ENCODE measurements at regions not wholly inside any gene's neighbourhood (a gene's known extent, or its start where the extent isn't known, plus 50 kb on each side); places are given as distances from the start of the nearest gene placed in this dataset.

DNA sequence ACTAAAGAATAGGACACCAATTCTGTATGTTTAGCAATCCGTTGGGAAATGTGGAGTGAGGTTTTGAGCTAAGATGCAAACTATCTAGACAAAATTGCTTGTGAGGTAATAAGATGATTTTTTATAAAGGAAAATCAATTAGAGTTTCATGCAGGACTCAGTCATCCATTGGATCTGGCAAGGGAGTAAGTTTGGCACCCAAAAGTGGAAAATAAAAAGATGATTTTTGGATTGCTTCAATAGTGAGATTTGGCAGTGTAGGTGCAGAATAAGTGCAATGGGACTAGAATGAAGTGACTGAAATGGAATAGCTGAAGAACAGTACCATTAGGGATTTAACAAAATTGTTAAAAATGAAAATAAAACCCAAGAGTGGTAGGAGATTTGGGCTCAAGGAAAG is 290.5 kb upstream of the EPHA5 start:
- TF ChIP-seq POLR2A (IDR thresholded peaks at IDR 0.05) (no peak), POLR2AphosphoS5 (IDR thresholded peaks at IDR 0.05) (no peak)
- TF ChIP-seq, protein P1, sequence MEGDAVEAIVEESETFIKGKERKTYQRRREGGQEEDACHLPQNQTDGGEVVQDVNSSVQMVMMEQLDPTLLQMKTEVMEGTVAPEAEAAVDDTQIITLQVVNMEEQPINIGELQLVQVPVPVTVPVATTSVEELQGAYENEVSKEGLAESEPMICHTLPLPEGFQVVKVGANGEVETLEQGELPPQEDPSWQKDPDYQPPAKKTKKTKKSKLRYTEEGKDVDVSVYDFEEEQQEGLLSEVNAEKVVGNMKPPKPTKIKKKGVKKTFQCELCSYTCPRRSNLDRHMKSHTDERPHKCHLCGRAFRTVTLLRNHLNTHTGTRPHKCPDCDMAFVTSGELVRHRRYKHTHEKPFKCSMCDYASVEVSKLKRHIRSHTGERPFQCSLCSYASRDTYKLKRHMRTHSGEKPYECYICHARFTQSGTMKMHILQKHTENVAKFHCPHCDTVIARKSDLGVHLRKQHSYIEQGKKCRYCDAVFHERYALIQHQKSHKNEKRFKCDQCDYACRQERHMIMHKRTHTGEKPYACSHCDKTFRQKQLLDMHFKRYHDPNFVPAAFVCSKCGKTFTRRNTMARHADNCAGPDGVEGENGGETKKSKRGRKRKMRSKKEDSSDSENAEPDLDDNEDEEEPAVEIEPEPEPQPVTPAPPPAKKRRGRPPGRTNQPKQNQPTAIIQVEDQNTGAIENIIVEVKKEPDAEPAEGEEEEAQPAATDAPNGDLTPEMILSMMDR (IDR thresholded peaks at IDR 0.05) = no peak
- H3K4me3 ChIP-seq = no peak overlapping the region
- intact Hi-C loops (cut with DNase I; ENCODE audit: low total_unique reads) = no loop called here
- no peaks in the 10 kb centered on the region for H3K36me3 ChIP-seq
- no peaks in the 10 kb centered on the region for H3K9me3 ChIP-seq
- DNase-seq (ENCODE audit: low spot score in 2 of 2) = no peak
- no peaks in the 10 kb centered on the region for H3K27me3 ChIP-seq
- no peak overlapping the region for H3K27ac ChIP-seq
- H3K4me1 ChIP-seq = no peaks in the 10 kb centered on the region

DNA sequence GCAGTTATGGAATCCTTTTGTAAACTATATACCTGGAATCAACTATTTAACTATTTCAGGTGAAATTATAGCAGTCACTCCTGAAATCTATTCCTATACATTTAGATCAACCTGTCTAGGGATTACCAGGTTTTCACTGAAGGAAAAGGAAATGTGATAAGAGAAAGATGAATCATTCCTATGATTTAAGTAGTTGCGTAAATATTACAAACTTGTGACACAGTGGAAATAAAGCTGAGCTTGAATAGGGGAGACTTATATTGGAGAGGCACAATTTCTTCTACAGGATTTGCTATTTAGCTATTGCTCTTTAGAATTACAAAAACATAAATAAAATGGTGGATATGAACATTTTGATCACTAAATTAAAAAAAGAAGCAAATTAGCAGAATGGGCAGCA is 284.1 kb upstream of the EPHA5 start:
- Histone ChIP-seq H3K27ac (no peak overlapping the region), H3K4me3 (no peak overlapping the region), H3K27me3 (no peaks in the 10 kb centered on the region), H3K36me3 (no peaks in the 10 kb centered on the region), H3K9me3 (no peaks in the 10 kb centered on the region), H3K4me1 (no peaks in the 10 kb centered on the region)
- TF ChIP-seq, protein P1 (IDR thresholded peaks at IDR 0.05) = no peak
- TF ChIP-seq POLR2AphosphoS5 (IDR thresholded peaks at IDR 0.05) = no peak
- TF ChIP-seq POLR2A (IDR thresholded peaks at IDR 0.05) = no peak
- intact Hi-C loops (cut with DNase I; ENCODE audit: low total_unique reads) = no loop called here
- DNase-seq (ENCODE audit: low spot score in 2 of 2) = no peak

DNA sequence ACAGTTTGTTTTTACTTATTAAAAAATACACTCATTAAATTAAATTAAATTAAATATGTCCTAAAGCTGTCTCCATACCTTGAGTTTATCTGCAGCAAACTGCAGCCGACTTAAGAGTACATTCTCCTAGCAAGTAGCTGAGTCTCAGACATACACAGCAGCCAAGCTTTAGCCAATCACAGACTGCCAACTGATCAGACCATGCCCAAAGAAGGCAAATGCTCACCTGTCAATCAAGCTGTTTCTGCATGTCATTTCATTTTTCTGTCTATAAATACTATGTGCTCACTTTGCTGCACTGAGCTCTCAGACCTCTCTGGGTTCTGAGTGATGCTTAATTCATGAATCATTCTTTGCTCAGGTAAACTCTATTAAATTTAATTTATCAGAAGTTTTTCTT is 280.9 kb upstream of the EPHA5 start:
- Histone ChIP-seq H3K36me3 (no peaks in the 10 kb centered on the region), H3K4me3 (no peak overlapping the region), H3K27ac (no peak overlapping the region), H3K4me1 (no peaks in the 10 kb centered on the region), H3K9me3 (no peaks in the 10 kb centered on the region), H3K27me3 (no peaks in the 10 kb centered on the region)
- TF ChIP-seq POLR2A (IDR thresholded peaks at IDR 0.05) = no peak
- TF ChIP-seq POLR2AphosphoS5 (IDR thresholded peaks at IDR 0.05) = no peak
- TF ChIP-seq, protein P1 (IDR thresholded peaks at IDR 0.05) = no peak
- intact Hi-C loops (cut with DNase I; ENCODE audit: low total_unique reads) = no loop called here
- DNase-seq (ENCODE audit: low spot score in 2 of 2) = no peak

DNA sequence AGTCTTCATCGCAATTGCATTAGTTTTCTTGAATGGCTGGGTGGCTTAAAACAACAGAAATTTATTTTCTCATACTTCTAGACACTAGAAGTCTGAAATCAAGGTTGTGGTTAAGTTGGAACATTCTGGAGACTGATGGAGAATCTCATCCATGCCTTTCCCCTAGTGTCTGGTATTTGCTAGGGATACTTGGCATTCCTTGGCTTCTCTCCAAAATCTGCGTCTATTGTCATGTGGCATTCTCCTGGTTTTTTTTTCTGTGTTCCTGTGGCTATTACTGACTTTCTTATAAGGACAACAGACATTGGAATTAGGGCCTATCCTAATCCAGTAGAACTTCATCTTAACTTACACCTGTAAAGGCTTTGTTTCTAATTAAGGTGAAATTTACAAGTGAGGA is 272.8 kb upstream of the EPHA5 start:
- H3K27ac ChIP-seq = no peak overlapping the region
- no peaks in the 10 kb centered on the region for H3K27me3 ChIP-seq
- no peak overlapping the region for H3K4me3 ChIP-seq
- H3K36me3 ChIP-seq = no peaks in the 10 kb centered on the region
- TF ChIP-seq POLR2AphosphoS5 (IDR thresholded peaks at IDR 0.05) = no peak
- TF ChIP-seq, protein P1 (IDR thresholded peaks at IDR 0.05) = no peak
- no peak for TF ChIP-seq POLR2A (IDR thresholded peaks at IDR 0.05)
- intact Hi-C loops (cut with DNase I; ENCODE audit: low total_unique reads) = no loop called here
- DNase-seq (ENCODE audit: low spot score in 2 of 2) = no peak
- H3K9me3 ChIP-seq = no peaks in the 10 kb centered on the region
- no peaks in the 10 kb centered on the region for H3K4me1 ChIP-seq

GRCh38 chr4:65924843-65925242 is 254.6 kb upstream of the EPHA5 start:
- DNase-seq (ENCODE audit: low spot score in 2 of 2) = no peak
- Histone ChIP-seq H3K36me3 (no peaks in the 10 kb centered on the region), H3K27ac (no peak overlapping the region), H3K27me3 (no peaks in the 10 kb centered on the region), H3K4me1 (no peaks in the 10 kb centered on the region), H3K9me3 (no peaks in the 10 kb centered on the region), H3K4me3 (no peak overlapping the region)
- intact Hi-C loops (cut with DNase I; ENCODE audit: low total_unique reads) = no loop called here
- TF ChIP-seq, protein P1 (IDR thresholded peaks at IDR 0.05) = no peak
- no peak for TF ChIP-seq POLR2A (IDR thresholded peaks at IDR 0.05)

Data from breast epithelium (tissue), 4 donors.